CD4-positive, alpha-beta T cell treated with Interleukin-4 for 4 hours (primary cell): ENCODE measurements at regions not wholly inside any gene's neighbourhood (a gene's known extent, or its start where the extent isn't known, plus 50 kb on each side); places are given as distances from the start of the nearest gene placed in this dataset.
"Not testable (repeated sequence)": the region's sequence is repeated elsewhere in the genome, so short reads cannot be mapped to it uniquely, and the experiment has no call there.

Experiments
- DNase-seq: peaks from one replicate; pipeline ENCODE4 v3.0.0-alpha.2; 2020

DNA sequence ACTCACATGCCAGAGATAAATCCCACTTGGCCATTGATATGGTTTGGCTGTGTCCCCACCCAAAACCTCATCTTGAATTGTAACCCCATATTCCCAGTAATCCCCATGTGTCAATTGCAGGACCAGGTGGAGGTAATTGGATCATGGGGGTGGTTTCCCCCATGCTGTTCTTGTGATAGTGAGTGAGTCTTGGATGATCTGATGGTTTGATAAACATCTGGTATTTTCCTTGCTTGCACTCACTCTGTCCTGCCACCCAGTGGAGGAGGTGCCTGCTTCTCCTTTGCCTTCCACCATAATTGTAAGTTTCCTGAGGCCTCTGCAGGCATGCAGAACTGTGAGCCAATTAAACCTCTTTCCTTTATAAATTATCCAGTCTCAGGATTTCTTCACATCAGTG, 50.4 kb upstream of the B3GAT2 start:
- not testable (repeated sequence) for DNase-seq

DNA sequence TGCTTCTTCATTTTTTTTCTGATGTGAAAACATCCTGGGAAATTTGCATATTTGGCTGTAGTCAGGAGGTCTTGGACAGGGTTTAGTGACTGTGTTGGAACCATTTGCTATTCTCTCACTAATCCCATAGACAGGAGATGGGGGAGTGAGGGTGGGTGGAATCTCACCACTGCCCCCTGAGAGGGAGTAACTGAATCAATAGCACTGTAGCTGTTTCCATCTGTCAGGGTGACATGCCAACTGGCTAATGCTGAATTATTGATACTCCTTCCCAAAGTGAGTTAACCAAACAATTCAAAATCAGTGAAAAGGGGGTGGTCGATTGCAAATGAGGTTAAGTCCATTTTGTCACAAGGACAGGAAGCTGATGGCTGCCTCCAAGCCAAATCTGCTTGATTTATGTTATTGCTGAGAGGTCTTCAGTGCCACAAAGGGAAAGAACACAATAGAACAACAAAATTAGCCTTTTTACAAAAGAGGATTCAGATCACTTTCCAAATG, 55.1 kb upstream of the B3GAT2 start:
- DNase-seq, result no peak

DNA sequence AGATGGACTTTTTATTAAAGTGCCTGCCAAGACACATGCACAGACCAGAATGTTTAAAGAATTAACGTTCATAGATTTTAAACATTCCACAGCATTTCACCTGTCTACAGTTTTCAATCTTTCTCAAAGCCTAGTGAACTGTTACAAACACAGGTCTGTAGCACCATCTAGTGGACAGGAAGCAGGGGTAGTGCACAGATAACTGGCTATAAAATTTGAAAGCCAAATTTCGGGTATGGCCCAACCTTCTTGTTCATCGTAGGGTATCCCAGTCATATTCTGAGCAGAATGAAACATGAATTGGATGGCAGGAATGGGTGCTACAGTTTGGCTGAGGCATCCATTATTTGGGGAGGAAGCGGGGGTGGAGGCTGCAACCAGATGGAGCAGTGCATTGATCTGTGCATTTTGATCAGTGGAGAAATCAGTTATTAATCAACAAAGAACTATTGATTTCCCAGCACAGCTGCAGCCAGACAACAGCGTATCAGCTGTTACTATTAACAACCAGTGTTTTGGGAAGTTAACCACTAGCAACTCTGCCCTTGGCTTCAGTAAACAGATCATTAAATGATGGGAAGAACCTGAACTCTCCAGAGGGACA, 56.1 kb upstream of the B3GAT2 start:
- peak; percentile 25 for DNase-seq

DNA sequence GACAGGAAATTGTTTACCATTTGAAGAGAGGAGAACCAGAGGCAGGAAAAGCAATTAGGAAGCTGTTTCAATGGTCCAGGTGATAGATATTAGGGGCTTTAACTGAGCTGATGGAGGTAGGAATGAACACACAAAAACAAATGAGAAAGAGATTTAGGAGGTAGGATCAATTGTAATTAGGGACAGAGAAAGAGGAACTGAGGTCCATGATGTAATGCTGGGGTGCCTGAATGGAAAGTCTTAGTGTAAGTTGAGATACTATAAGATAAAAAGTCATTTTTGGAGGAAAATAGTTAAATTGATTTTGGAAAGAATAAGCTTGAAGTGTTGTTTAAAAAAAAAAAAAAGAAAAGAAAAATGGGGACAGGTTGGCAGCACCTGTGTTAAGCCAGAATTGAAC, 58.5 kb upstream of the B3GAT2 start:
- no peak for DNase-seq

DNA sequence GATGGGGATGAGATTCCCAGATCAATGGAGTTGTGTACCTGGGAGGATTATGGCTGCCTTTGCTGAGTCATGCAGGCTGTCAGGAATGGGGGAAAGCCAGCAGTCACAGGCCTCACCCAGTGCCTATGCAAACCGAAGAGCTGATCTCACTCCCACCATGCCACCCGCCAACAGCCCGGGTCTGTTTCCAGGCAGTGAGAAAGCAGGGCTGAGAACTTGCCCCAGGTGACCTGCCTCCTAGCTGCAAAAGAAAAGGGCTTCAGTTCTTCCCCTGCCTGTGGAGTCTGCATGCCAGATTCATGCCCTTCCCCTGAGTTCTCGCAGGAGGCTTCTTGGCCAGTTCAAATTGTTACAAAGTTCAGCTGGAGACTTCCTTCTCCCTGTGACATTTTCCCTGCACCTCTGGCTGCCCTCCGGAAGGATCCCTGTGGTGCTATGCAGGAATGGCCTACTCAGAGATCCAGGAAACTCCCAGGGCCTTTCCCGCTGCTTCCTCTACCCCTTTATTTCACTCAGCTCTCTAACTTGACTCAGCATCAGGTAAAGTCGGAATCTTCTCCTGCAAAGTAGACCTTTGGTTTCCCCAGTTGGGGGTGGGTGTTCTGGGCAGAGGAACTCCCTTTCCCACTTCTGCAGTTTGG, 71.5 kb upstream of the B3GAT2 start:
- no peak for DNase-seq

DNA sequence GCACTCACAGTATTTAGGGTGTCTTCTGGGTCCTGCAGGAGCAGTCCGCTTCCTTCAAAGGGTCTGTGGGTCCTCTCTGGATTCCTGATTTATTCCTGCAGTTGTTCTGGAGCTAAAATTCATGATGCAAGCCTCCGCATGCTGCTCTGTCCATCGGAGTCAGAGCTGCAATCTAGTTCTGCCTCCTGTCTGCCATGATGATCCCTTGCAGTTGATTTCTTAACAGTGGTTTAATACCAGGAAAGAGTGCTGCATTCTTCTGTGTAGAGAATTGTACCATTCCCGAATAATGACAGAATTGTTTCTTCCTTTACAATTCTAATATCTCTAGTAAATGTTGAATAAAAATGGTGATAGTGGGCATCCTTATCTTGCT, 72.0 kb upstream of the B3GAT2 start:
- no peak for DNase-seq

DNA sequence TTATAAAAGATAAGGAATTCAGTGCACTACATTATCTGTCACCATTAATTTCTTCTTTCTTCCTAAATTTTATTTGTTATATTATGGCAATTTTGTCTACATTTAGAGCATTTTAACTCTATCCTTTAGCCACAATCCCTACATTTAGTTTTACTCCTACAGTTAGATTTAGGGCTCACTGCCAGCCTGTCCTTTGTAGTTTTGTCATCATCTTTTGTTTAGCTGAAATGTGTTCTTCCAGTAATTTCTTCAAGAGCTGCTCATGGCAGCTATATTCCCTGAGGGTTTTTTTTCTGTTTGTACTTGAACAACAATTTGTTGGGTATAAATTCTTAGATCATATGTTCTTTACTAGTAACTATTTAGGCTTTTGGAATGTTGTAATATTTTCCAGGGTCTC, 72.7 kb upstream of the B3GAT2 start:
- DNase-seq, result no peak

DNA sequence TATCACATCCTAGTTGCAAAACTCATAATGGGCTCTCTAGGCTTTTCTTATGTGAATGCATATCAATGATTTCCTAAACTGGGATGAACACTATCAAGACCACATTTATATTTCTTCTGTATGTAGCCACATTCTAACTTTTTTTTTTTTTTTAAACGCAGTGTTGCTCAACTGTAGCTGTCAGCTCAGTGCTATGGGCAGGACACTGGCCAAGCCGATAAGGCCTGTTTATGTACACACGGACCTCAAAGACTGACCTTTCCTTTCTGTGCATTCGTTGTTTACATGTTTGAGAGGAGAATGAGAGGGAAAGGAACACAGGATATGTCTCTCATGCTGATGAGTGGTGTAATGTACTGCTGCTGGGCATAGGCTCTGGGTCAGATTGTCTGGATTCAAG, 75.1 kb upstream of the B3GAT2 start:
- no peak for DNase-seq

DNA sequence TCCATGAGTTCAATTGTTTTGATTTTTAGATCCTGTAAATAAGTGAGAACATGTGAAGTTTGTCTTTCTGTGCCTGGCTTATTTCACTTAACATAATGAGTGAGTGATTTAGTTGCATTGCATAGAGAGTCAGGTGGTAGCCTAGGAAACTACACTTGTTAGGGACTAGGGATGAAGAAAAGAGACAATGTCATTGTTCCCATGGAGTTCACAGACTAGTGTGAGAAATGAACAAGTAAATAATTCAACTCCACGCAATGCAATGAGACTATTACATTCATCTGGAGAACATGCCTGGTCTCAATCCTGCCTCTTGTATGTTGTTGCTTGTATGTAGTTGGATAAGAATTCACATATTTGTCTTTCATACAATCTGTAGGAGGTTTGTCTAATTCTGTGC, 76.3 kb upstream of the B3GAT2 start:
- DNase-seq, result no peak

DNA sequence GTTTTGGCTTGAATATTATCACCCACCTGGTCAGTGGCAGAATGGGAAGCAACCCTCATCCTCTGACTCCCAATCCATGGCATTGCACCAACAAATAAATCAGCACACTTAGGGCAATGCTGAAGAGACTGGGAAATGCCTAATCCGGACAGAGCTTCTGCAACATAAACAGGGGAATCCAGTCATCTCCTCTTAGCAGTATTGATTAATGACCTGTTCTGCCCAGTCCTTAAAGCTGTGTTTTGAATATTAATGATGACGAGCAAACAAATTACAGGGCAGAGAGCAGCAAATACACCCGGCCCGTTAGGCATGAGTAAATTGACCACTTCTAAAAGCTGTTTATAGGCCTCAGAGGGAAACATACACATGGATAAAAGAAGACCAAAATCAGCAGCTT, 77.0 kb upstream of the B3GAT2 start:
- no peak for DNase-seq

DNA sequence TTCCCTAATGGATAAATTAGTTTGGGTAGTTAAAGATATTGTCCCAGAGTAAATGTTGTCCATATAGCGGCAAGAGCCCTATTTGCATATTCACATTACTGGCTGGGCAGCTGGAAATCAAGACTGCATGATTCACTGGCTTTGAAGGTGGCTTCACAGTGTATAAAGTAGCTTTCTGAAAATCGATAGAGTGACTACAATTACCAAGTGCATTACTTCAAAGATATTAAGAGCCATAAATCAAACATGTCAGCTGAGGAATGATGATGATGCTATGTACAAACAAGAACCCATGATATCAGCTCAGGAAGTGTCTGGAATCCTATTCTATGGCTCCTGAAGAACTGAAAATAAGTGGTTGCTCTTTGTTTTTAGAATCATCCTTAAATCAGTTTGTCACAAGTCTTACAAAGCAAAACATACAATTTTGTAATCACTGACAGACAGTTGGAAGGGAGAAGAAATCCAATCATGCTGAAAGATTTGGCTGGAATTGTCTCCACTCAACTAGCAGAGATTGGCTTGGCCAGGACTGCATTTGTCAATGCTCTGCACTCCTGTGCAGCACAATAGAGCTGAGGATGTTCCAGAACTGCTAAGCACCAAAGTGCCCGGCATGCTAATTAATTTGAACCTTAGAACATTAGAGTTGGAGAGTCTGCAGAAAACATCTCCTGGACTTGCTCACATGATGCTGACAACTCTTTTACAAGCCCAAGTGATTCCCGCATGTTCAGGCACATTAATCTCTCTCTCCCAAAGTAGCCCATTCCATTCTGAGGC, 77.9 kb upstream of the B3GAT2 start:
- no peak for DNase-seq

DNA sequence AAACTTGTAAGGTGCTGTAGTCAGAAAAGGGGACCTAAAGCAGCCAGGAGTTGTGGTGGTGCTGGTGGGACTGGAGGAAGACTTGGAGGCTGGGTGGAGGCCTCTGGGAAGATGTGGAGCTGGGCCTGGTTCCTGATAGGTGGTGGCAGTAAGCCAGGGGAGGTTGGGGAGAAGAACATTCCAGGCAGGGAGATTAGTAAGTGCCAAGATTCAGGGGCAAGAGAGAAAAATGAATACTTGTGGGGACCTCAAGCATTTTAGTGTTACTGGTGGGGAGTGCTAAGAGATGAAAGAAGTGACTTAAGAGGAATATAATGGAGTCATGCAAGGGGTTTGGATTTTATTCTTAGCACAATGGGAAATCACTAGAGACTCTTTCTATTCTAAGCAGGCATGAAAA, 79.0 kb upstream of the B3GAT2 start:
- no peak for DNase-seq

DNA sequence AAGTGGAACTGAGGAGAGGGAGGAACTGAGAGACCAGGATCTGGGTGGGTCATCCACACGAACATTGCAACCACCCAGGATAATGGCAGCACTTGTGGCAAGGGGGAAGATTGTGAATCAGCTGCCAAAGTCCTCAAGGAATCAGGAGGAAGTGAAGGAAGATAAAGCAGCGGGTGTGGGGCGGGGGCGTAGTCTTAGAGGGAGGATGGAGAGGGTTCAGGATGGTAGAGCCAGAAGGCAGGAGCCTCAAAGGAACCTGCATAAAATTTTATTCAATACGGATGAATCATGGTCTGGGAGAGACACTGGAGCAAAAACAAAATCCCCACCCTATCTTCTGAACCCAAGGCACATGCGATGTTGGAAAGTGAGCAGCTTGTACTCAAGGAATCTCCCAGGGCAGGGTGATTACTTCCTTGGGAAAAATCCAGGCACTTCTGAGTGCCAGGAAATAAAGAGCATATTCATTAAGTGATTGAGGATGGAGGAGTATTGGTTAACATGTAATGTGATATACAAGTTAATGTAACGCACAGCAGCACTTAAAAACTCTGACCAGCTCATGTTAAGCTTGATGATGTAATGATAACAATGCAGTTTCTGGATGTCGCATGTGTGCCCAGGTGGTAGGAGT, 82.0 kb upstream of the B3GAT2 start:
- no peak for DNase-seq

DNA sequence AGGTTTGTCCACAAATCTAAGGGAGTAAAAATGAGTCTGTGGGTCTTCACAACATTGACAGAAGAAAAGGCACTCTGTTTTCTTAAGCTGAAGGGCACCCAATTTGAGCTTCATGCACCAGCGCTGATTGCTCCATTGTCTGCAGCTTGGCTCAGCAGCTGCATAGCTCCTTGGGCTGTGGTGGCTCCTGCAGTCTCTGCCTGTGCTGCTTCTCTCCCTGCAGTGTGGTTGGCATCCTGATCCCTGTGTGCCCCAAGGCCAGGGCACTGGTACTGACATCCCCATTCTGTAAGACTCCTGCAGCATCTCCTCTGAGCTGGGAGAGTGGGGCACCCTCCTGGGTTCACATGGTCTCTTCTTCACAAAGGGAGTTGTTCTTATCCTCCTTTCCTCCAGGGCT, 83.2 kb upstream of the B3GAT2 start:
- no peak for DNase-seq

DNA sequence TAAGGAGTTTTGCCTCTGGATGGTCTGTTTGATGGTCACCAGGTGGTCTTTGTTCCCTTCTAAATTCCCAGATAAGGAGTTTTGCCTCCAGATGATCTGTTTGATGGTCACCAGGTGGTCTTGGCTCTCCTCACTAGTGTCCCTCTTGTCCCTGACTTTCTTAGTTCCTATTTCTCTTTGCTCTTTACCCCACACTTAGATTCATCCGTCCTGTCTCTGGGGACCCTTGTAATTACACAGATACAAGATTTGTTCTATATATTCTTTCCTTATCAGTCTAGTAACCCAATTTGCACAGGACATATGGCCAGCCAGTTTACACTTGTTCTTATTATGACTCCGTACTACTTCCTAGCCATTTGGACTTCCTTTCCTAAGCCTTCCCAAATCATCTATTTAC, 84.0 kb upstream of the B3GAT2 start:
- no peak for DNase-seq

DNA sequence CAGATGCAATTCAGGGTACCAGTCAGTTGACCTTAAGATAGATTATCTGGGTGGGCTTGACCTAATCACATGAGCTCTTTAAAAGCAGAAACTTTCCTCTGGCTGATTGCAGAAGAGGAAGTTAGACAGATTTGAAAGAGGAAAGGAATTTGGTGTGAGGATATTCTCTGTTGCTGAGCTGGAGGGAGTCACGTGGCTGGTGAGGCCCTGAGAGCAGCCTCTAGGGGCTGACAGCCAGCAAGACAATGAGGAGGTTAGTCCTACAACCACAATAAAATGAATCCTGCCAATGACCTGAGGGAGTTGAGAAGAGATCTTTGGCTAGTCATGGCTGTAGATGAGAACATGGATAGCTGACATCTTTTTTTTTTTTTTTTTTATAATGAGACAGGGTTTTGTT, 87.0 kb upstream of the B3GAT2 start:
- no peak for DNase-seq

DNA sequence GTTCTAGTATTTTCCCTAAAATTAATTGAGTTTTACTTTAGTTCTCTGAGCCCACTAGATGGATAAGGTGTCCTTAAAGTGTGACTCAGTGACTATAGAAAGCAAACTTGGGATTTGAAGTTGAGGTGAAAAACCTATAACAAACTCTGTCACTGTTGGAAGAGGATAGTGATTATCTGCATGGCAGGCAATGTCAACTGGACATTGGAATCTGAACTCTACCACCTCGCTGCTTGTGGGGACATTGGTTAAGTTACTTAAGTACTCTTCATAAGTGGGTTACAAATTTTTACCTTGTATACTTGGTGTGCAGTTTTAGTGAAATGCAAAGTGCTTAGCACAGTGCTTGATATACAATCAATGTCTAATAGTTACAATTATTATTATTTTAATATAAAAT, 87.9 kb upstream of the B3GAT2 start:
- no peak for DNase-seq

DNA sequence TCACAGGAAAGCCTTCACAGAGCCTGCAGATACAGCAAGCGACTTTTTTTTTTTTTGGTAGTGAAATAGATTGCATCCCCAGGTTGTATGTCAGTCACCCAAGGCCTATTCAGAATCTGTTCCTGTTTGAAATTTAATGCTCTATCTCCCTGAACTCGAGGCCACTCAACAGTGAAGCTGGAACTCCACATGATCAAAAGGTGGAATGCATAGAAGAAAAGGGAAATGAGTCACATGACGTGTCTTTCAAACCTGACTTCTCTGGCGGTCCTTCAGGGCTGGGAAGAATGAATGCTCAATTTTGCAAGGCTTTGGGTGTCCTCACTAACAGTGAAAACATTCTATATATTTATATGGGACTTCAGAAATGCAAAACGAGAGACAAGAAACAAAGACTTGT, 88.4 kb upstream of the B3GAT2 start:
- DNase-seq, result no peak

DNA sequence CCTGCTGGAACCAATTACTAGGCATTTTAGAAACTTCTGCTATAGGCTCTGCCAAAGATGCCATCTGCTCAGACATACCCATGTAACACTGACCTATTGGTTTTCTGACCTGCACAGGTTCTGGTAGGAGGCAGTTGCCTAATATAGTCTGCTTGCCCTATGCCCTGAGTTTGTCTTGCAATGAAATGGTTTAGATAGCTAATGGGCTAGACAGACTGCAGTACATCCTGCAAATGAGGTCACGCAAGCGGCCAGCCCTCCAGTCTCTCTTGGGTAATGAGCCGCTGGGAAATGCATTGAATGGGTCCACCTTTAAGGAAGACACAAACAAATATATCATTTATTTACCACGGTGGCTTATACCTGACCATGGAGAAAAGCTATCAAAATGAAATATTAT, 90.6 kb upstream of the B3GAT2 start:
- DNase-seq, result no peak

DNA sequence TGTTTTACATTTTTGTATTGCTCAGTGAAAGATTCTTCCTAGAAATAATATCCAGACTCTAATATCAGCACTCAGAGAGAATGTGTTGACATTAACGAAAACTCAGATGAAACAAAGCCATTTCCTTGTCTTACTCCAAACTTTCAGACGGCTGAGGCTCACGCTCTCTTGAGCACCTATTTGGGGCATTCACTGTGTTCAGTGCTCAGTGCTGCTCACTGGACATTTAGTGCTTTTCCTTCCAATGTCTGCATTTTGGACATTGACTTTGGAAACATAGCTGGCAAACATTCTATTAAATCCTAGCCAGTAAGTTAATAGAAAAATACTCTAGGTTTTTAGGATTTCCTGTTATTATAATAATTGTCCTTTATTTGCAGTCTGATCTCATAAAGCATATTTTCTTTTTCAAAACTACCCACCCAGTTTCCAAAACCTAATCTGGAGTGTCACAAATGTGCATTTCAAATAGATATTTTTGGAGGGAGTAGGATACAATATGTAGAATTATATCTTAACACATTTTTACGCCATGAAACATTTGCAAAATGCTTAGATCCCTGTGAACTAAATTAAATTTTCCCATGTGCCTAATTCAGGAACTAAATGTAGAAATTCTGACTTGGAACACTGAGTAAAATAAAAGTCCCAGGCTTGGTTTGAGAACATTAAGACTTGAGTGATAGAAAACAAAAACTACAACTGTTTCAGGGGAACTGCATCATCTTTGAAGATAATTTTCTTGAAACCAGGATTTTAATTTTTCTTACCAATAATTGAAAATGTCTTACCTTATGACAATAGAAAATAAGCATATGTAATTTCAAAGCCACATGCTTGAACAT, 91.7 kb upstream of the B3GAT2 start:
- no peak for DNase-seq

DNA sequence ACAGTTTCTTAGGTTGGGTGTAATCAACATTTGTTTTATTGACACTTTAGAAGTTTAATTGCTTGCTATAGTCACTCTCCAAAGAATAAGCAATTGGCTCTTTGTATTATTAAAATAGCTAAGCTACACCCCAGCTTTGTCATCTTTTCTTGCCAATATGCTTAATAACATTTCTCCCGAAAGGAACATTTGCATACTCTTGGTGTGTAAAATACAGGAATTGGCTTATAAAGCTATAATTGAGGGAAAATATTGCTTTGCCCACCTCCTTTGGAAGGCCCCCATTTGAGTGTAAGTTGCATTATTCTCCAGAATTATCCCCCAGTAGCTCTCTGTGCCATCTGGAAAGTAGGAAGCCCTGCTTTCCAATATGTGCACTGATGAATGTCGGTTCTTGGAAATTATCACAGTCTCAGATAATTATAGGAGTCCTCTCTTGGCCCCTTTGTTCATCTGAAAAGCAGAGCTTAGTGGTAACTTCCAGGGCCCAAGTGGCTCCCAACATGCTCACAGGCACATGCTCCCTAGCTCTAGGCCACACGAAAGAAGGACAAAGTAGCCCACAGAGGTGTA, 92.4 kb upstream of the B3GAT2 start:
- DNase-seq, result no peak

DNA sequence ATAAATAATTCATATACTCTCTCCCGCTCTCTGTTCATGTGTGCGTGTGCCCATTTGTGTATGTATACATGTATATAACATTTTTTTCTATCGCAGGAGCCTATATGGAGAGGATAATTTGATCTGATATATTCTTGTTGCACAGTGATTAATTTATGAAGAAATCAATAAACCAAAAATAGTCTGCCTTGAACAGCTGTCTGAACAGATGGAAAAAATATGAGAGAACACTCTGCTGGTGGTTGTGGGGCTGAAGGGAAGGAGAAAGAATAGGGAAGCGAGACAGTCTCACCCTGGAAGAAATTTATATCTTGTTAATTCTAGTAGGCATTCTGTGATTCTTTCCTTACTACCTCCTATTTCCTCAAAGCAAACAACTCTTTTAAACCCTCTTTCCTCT, 96.6 kb upstream of the B3GAT2 start:
- no peak for DNase-seq

DNA sequence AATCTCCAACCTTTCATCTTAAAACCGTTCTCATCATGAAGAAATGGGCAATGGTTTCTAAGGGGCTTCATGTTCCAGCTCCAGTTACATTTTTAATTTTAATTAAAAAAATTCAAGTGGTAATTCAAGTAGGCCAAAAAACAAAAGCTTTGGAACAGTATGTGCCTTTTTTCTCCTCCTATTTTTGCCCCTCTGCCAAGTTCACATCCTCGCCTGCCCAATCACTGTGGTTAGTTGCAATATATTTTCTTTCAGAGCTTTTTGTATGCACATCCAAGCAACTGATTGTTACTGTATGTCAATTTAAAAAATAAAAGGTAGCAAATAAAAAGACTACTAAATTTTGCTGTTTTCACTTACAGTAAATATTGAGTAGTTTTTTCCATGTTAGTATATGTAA, 99.8 kb upstream of the B3GAT2 start:
- no peak for DNase-seq
